Rectal smooth muscle tissue (tissue), 1 donor: ENCODE measurements at regions not wholly inside any gene's neighbourhood (a gene's known extent, or its start where the extent isn't known, plus 50 kb on each side); places are given as distances from the start of the nearest gene placed in this dataset.
"Not testable (repeated sequence)": the region's sequence is repeated elsewhere in the genome, so short reads cannot be mapped to it uniquely, and the experiment has no call there.

Experiments
- H3K27ac ChIP-seq: one replicate; pipeline ENCODE4 v1.7.0; 2013; ENCODE audit warnings: low read depth, low read length, inconsistent platforms
- H3K27me3 ChIP-seq: one replicate; pipeline ENCODE4 v1.7.0; 2013; ENCODE audit warnings: low read length; ENCODE audit not compliant: control insufficient read depth, insufficient read depth
- H3K36me3 ChIP-seq: one replicate; pipeline ENCODE4 v1.7.0; 2013; ENCODE audit warnings: low read length; ENCODE audit not compliant: control insufficient read depth, insufficient read depth
- H3K4me1 ChIP-seq: one replicate; pipeline ENCODE4 v1.7.0; 2013; ENCODE audit warnings: low read length; ENCODE audit not compliant: control insufficient read depth, insufficient read depth
- H3K4me3 ChIP-seq: one replicate; pipeline ENCODE4 v1.7.0; 2013; ENCODE audit warnings: low read length
- H3K9ac ChIP-seq: one replicate; pipeline ENCODE4 v1.7.0; 2013; ENCODE audit warnings: low read length

DNA sequence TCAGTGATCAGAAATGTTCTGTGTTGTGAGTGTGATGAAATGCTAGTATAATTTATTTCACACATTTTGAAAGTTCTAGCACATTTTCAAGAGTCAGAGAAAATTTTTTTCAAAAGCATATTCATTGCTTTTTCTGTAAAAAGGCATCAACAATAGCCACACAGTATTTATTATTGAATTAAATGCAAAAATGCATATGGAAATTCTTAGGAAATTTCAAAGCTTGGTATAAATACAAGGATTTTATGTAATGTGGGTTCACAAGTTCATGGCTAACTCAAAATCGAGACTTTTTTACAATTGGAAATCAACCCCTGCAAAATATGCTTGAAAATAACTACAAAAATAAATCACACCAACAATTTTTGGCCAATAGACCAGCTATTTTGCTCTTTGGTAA is 302.0 kb upstream of the ECI2 start:
- Histone ChIP-seq H3K9ac (no peak overlapping the region), H3K27ac (no peak overlapping the region), H3K4me1 (no peaks in the 10 kb centered on the region), H3K27me3 (no peaks in the 10 kb centered on the region), H3K4me3 (no peak overlapping the region), H3K36me3 (no peaks in the 10 kb centered on the region)

DNA sequence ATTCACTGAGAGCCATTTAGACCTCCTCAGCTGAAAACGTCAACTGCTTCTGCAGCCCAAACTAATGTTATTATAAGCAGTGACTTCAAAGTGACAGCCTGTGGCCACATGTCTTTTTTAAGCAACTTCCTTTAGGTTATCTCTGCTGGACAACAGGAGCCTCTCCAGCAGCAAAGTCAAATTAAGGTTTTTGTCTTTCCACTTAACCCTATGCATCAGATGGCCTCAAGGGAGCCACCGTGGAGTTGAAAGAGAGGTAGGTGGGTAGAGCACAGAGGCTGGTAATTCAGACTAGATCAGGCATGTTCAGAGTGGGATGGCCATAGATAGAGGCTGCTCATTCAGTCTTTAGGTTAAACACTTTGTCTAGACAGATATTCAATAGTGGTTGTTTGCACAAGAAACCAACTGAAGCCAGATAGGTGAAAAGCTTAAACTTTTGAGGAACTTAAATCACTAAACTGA is 300.6 kb upstream of the ECI2 start:
- Histone ChIP-seq H3K4me1 (no peaks in the 10 kb centered on the region), H3K27ac (no peak overlapping the region), H3K4me3 (no peak overlapping the region), H3K27me3 (no peaks in the 10 kb centered on the region), H3K36me3 (no peaks in the 10 kb centered on the region), H3K9ac (no peak overlapping the region)

DNA sequence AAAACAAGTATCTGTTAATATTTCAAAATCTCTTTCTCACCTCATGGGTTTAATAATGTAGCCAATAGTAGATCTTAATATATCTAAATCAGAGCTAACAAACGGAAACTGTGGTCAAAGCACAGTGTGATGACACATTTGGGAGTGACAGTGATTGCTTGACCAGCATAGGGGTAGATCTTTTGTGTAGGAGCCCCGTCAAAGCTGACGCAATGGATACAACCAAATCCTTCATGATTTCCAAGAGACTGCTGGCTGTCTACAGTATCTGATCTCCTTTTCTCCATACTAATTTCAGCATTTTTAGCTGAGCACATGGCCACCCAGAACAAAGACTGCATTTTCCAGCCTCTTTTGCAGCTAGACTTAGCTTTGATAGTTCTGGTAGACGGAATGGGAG is 299.3 kb upstream of the ECI2 start:
- no peak overlapping the region for H3K27ac ChIP-seq
- H3K27me3 ChIP-seq = no peaks in the 10 kb centered on the region
- no peaks in the 10 kb centered on the region for H3K36me3 ChIP-seq
- H3K4me3 ChIP-seq = no peak overlapping the region
- no peaks in the 10 kb centered on the region for H3K4me1 ChIP-seq
- H3K9ac ChIP-seq = no peak overlapping the region

DNA sequence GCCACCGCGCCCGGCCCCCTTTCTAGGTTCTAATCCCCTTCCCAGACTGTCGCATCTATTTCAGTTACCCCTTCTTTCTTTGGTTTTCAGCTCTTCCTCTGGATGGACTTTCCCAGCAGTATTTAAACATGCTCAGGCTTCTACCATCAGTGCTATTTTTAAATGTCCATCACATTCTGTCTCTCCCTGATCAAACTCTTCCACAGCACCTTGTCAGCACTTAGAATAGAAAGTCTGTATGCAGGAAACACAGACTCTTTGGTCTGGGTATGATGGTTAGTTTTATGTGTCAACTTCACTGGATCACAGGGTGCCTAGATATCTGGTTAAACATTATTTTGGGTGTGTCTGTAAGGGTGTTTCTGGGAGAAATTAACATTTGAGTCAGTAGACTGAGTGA is 297.8 kb upstream of the ECI2 start:
- no peak overlapping the region for H3K9ac ChIP-seq
- no peak overlapping the region for H3K4me3 ChIP-seq
- no peaks in the 10 kb centered on the region for H3K27me3 ChIP-seq
- no peaks in the 10 kb centered on the region for H3K36me3 ChIP-seq
- no peaks in the 10 kb centered on the region for H3K4me1 ChIP-seq
- no peak overlapping the region for H3K27ac ChIP-seq

DNA sequence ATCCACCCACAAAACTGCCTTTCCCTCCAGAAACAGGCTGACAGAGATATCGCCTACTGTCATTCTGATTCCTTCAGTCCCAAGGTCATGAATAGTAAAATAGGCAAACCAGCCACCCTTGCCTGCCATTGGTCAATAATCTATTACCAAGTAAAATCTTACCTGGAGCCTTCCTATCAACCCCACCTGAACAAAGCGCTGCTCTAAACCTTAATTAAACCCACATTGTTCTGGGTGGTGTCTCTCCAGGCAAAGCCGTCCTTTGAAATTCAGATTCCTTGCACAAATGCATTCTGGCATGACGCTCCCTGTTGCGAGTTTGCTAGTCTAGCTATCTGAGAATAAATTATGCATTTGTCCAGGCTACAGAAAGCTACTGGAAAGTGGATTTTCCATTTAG is 291.6 kb upstream of the ECI2 start:
- Histone ChIP-seq H3K4me1 (no peaks in the 10 kb centered on the region), H3K4me3 (no peak overlapping the region), H3K27me3 (no peaks in the 10 kb centered on the region), H3K36me3 (no peaks in the 10 kb centered on the region), H3K9ac (no peak overlapping the region), H3K27ac (no peak overlapping the region)

DNA sequence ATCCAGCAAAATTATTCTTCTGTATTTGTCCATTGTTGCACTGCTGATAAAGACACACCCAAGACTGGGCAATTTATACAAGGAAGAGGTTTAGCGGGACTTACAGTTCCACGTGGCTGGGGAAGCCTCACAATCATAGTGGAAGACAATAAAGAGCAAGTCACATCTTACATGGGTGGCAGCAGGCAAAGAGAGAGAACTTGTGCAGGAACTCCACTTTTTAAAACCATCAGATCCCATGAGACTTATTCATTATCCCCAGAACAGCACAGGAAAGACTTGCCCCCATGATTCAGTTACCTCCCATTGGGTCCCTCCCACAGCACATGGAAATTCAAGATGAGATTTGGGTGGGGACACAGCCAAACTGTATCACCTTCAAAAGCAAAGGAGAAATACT is 286.5 kb upstream of the ECI2 start:
- Histone ChIP-seq H3K27me3 (no peaks in the 10 kb centered on the region), H3K36me3 (no peaks in the 10 kb centered on the region), H3K4me1 (no peaks in the 10 kb centered on the region), H3K9ac (no peak overlapping the region), H3K4me3 (no peak overlapping the region), H3K27ac (no peak overlapping the region)

DNA sequence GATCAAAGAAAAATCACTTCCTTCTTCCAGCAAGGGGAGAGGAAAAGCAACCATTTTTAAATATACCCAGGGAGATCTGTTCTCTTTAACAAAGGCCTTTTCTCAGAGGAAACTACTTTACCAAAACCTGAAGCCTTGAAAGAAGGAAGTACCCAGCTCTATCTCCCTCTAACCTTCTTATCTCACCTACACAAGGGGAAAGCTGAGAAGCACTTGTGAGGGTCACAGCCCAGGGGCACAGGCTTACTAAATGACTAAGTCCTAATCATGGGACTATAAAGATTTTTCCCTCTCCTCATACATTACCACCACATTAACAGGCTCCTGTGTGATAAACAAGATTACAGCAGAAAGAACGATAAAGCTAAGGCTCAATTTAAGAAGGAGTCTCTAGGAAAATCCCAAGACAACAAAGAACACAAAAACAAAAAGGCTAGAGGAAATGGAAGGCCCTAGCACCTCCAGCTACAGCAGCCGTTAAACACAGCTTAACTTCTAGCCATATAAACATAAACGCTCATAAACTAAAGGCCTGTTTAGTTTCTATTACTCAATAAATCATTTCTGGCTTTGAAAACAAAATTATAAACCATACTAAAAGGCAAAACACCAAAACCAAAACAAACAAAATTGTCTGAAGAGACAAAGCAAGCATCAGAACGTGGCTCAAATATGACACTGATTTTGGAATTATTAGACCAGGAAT is 284.9 kb upstream of the ECI2 start:
- Histone ChIP-seq H3K36me3 (no peaks in the 10 kb centered on the region), H3K9ac (no peak overlapping the region), H3K27me3 (no peaks in the 10 kb centered on the region), H3K4me3 (no peak overlapping the region), H3K27ac (no peak overlapping the region), H3K4me1 (no peaks in the 10 kb centered on the region)

DNA sequence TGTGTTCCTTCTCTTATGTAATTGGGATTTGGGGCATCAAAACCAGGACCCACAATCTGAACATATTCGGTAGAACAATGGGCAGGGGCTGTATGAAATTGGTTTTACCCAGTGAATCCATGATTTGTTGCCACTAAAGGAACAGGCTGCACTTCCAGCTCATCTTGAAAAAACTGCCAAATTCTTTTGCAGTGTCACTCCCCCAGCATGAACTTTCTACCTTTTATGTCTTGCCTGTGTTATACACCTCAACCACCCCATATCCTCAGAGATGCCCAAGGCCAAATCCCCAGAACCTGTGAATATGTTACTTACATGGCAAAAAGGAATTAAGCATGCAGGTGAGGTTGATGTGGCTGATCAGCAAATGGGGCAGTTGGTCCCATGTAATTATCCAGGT is 280.2 kb upstream of the ECI2 start:
- H3K4me3 ChIP-seq = no peak overlapping the region
- no peaks in the 10 kb centered on the region for H3K4me1 ChIP-seq
- H3K9ac ChIP-seq = no peak overlapping the region
- H3K27me3 ChIP-seq = no peaks in the 10 kb centered on the region
- H3K27ac ChIP-seq = no peak overlapping the region
- no peaks in the 10 kb centered on the region for H3K36me3 ChIP-seq

DNA sequence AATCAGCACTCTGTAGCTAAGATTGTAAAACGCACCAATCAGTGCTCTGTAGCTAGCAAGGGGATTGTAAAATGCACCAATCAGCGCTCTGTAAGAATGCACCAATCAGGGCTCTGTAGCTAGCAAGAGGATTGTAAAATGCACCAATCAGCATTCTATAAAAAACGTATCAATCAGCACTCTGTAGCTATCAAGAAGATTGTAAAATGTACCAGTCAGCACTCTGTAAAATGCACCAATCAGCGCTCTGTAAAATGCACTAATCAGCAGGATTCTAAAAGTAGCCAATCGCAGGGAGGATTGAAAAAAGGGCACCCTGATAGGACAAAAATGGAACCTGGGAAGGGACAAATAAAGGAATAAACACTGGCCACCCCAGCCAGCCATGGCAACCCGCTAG is 278.7 kb upstream of the ECI2 start:
- not testable (repeated sequence) for H3K4me3 ChIP-seq, H3K9ac ChIP-seq, H3K36me3 ChIP-seq, H3K27me3 ChIP-seq, H3K4me1 ChIP-seq, H3K27ac ChIP-seq

DNA sequence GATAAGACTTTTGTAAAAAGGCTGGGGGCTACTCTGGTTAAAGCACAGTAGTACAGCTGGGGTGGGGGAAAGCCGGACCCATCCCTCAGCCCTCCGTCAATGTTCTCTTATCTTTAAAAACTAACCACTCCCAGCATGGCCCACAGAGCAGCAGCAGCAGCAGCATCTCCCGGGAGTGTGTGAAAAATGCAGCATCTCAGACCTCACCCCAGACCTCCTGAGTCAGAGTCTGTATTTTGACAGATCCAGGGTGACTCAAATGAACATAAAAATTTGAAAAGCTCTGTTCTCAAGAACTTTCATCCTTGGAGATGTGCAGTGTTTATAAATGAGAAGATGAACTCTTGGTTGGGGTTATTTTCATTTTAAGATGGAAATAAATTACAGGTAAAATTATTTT is 277.7 kb upstream of the ECI2 start:
- no peak overlapping the region for H3K9ac ChIP-seq
- no peak overlapping the region for H3K27ac ChIP-seq
- H3K27me3 ChIP-seq = no peaks in the 10 kb centered on the region
- H3K4me3 ChIP-seq = no peak overlapping the region
- H3K4me1 ChIP-seq = no peaks in the 10 kb centered on the region
- H3K36me3 ChIP-seq = no peaks in the 10 kb centered on the region

DNA sequence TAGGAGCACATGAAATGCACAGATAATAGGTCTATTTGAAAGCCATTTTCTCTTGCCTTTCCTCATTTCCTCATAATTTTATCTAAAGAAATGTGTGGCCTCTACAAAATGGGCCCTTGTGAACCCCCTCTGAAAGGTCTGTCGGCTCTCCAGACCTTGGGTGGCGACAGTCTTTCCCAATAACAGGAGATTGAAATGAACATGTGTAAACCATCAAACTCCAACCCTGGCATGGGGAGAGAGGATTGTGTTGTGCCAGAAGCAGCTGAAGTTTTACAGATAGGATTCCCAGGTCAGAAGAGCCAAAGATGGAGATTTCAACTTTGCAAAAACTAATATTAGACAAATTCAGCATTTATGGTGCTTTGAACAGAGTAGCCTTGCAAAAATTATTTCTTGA is 277.1 kb upstream of the ECI2 start:
- H3K4me1 ChIP-seq = no peaks in the 10 kb centered on the region
- H3K36me3 ChIP-seq = no peaks in the 10 kb centered on the region
- H3K27me3 ChIP-seq = no peaks in the 10 kb centered on the region
- H3K27ac ChIP-seq = no peak overlapping the region
- H3K4me3 ChIP-seq = no peak overlapping the region
- no peak overlapping the region for H3K9ac ChIP-seq

DNA sequence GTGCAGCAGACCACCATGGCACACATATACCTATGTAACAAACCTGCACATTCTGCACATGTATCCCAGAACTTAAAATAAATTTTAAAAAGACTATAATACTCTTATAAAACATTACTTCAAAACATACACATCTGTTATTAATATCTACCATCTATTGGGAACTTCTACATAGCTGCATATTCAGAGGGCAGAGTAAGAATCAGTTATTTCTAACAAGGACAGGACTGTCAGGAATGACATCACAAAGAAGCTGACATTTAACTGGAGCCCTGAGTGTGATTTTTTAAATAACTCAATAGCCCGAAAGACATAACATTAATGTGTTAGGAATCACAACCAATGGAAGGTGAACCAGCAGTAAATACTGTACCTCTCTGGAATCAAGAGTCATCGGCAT is 276.7 kb upstream of the ECI2 start:
- Histone ChIP-seq H3K36me3 (no peaks in the 10 kb centered on the region), H3K27me3 (no peaks in the 10 kb centered on the region), H3K27ac (no peak overlapping the region), H3K4me1 (no peaks in the 10 kb centered on the region), H3K9ac (no peak overlapping the region), H3K4me3 (no peak overlapping the region)

DNA sequence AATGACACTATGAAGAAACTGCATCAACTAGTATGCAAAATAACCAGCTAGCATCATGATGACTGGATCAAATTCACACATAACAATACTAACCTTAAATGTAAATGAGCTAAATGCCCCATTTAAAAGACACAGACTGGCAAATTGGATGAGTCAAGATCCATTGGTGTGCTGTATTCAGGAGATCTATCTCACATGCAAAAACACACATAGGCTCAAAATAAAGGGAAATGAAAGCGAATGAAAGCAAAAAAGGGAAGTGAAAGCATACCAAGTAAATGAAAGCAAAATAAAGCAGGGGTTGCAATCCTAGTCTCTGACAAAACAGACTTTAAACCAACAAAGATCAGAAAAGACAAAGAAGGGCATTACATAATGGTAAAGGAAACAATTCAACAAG is 272.3 kb upstream of the ECI2 start:
- H3K4me3 ChIP-seq, H3K9ac ChIP-seq, H3K4me1 ChIP-seq, H3K27me3 ChIP-seq, H3K36me3 ChIP-seq, H3K27ac ChIP-seq: not testable (repeated sequence)
